Neural cell (in vitro differentiated cells): ENCODE measurements at regions not wholly inside any gene's neighbourhood (a gene's known extent, or its start where the extent isn't known, plus 50 kb on each side); places are given as distances from the start of the nearest gene placed in this dataset.

Experiments
- H2AFZ ChIP-seq: fragments of 200-600, 300-800 bp; sonication (generic), shearing (Covaris generic); 2 replicates; pipeline ENCODE4 v1.6.0; 2014; ENCODE audit warnings: low read depth, mild to moderate bottlenecking, antibody characterized with exemption, low read length, moderate library complexity
- H3F3A ChIP-seq: fragments of 200-600 bp; shearing (Covaris generic); 2 replicates; pipeline ENCODE4 v1.6.1; 2016; ENCODE audit warnings: mild to moderate bottlenecking, moderate library complexity, mixed read lengths, antibody characterized with exemption, low read length; ENCODE audit not compliant: insufficient read depth, poor library complexity, severe bottlenecking
- H3K27ac ChIP-seq: fragments of 200-600, 300-800 bp; sonication (generic), shearing (Covaris generic); 2 replicates; pipeline ENCODE4 v1.5.1; 2014; ENCODE audit warnings: mild to moderate bottlenecking, low read length, moderate library complexity
- H3K27me3 ChIP-seq: fragments of 300-800, 200-600 bp; sonication (generic), shearing (Covaris generic); 2 replicates; pipeline ENCODE4 v1.6.0; 2014; ENCODE audit warnings: mild to moderate bottlenecking, low read depth, low read length, moderate library complexity; ENCODE audit not compliant: insufficient read depth
- H3K36me3 ChIP-seq: fragments of 300-800, 200-600 bp; sonication (generic), shearing (Covaris generic); 2 replicates; pipeline ENCODE4 v1.5.1; 2014; ENCODE audit warnings: mild to moderate bottlenecking, antibody characterized with exemption, low read length, moderate library complexity; ENCODE audit not compliant: insufficient read depth
- H3K4me2 ChIP-seq: fragments of 300-800, 200-600 bp; sonication (generic), shearing (Covaris generic); 2 replicates; pipeline ENCODE4 v1.6.0; 2014; ENCODE audit warnings: mild to moderate bottlenecking, low read length
- H3K4me3 ChIP-seq: fragments of 300-800, 200-600 bp; sonication (generic), shearing (Covaris generic); 2 replicates; pipeline ENCODE4 v1.5.1; 2014; ENCODE audit warnings: mild to moderate bottlenecking, low read length, moderate library complexity
- H3K79me2 ChIP-seq: fragments of 200-600 bp; shearing (Covaris generic); replicated peaks from 2 replicates; pipeline ENCODE4 v1.6.0; 2014; ENCODE audit warnings: mild to moderate bottlenecking, low read length, moderate library complexity; ENCODE audit not compliant: insufficient read depth
- H3K9ac ChIP-seq: fragments of 300-800, 200-600 bp; sonication (generic), shearing (Covaris generic); 2 replicates; pipeline ENCODE4 v1.6.1; 2016; ENCODE audit warnings: mild to moderate bottlenecking, low read length, mixed read lengths
- H3K9me2 ChIP-seq: fragments of 200-600 bp; shearing (Covaris generic); 2 replicates; pipeline ENCODE4 v1.6.1; 2016; ENCODE audit warnings: mild to moderate bottlenecking, low read length, mixed read lengths; ENCODE audit not compliant: insufficient read depth
- H3K9me3 ChIP-seq: fragments of 200-600, 300-800 bp; sonication (generic), shearing (Covaris generic); 2 replicates; pipeline ENCODE4 v1.6.1; 2016; ENCODE audit warnings: mild to moderate bottlenecking, mixed run types, low read length, moderate library complexity, mixed read lengths
- H4K20me1 ChIP-seq: fragments of 200-600 bp; shearing (Covaris generic); 2 replicates; pipeline ENCODE4 v1.6.1; 2016; ENCODE audit warnings: mild to moderate bottlenecking, mixed run types; ENCODE audit not compliant: insufficient read depth
- CTCF ChIP-seq: fragments of 450-650 bp; IDR thresholded peaks from 2 replicates; pipeline ENCODE4 v1.5.1; 2014; ENCODE audit warnings: antibody characterized with exemption, mild to moderate bottlenecking, moderate library complexity; ENCODE audit not compliant: poor library complexity, severe bottlenecking
- EP300 ChIP-seq: fragments of 450-650 bp; conservative IDR thresholded peaks from 2 replicates; pipeline ENCODE4 v1.6.1; 2014; ENCODE audit warnings: antibody characterized with exemption, mild to moderate bottlenecking, moderate library complexity; ENCODE audit not compliant: poor library complexity, severe bottlenecking
- EZH2 ChIP-seq: fragments of 200-600, 300-800 bp; shearing (Covaris generic), sonication (generic); IDR thresholded peaks from 2 replicates; pipeline ENCODE4 v1.6.1; 2014; ENCODE audit warnings: antibody characterized with exemption, low read length, borderline replicate concordance, mild to moderate bottlenecking; ENCODE audit not compliant: insufficient read depth, poor library complexity, severe bottlenecking
- MXI1 ChIP-seq: fragments of 450-650 bp; conservative IDR thresholded peaks from 2 replicates; pipeline ENCODE4 v1.6.1; 2014; ENCODE audit warnings: antibody characterized with exemption, mild to moderate bottlenecking; ENCODE audit not compliant: poor library complexity, severe bottlenecking
- POLR2AphosphoS5 ChIP-seq: IDR thresholded peaks from 2 replicates; pipeline ENCODE4 v1.6.1; 2012
- RAD21 ChIP-seq: fragments of 450-650 bp; conservative IDR thresholded peaks from 2 replicates; pipeline ENCODE4 v1.6.1; 2014; ENCODE audit warnings: antibody characterized with exemption, mild to moderate bottlenecking, moderate library complexity
- SMC3 ChIP-seq: fragments of 450-650 bp; conservative IDR thresholded peaks from 2 replicates; pipeline ENCODE4 v1.6.1; 2014; ENCODE audit warnings: antibody characterized with exemption, mild to moderate bottlenecking, moderate library complexity; ENCODE audit not compliant: poor library complexity
- TAF1 ChIP-seq: IDR thresholded peaks from 2 replicates; pipeline ENCODE4 v1.6.1; 2012; ENCODE audit warnings: low read depth
- TF ChIP-seq, protein P1 (sequence below): IDR thresholded peaks from 2 replicates; pipeline ENCODE4 v1.6.1; 2012; ENCODE audit warnings: borderline replicate concordance

DNA sequence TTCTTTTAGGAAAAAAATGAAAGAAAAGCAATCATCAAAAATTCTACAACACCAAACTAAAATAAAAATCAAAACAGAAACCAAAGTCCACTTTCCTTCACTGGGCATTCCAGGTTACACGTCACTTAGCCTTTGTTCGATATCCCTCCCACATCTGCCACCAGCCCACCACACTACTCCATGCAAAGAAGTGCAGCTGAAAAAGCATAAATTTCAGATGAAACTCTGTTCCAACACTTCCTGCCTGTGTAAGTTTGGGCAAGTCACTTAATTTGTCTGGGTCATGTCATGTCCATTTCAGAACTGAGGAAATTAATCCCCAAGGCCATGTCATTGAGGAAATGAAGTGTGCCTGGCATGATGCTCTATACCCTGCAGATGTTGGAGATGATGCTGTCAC is 354.3 kb upstream of the USP24 start:
- H3K9ac ChIP-seq, result no peak overlapping the region
- H3K36me3 ChIP-seq, result no peaks in the 10 kb centered on the region
- no peak overlapping the region for H3K27ac ChIP-seq
- no peaks in the 10 kb centered on the region for H4K20me1 ChIP-seq
- H3K9me2 ChIP-seq, result no peaks in the 10 kb centered on the region
- H3F3A ChIP-seq, result no peaks in the 10 kb centered on the region
- H3K4me2 ChIP-seq, result no peak overlapping the region
- no peak overlapping the region for H2AFZ ChIP-seq
- no peak overlapping the region for H3K4me3 ChIP-seq
- no peak for TF ChIP-seq RAD21
- TF ChIP-seq, protein P1, sequence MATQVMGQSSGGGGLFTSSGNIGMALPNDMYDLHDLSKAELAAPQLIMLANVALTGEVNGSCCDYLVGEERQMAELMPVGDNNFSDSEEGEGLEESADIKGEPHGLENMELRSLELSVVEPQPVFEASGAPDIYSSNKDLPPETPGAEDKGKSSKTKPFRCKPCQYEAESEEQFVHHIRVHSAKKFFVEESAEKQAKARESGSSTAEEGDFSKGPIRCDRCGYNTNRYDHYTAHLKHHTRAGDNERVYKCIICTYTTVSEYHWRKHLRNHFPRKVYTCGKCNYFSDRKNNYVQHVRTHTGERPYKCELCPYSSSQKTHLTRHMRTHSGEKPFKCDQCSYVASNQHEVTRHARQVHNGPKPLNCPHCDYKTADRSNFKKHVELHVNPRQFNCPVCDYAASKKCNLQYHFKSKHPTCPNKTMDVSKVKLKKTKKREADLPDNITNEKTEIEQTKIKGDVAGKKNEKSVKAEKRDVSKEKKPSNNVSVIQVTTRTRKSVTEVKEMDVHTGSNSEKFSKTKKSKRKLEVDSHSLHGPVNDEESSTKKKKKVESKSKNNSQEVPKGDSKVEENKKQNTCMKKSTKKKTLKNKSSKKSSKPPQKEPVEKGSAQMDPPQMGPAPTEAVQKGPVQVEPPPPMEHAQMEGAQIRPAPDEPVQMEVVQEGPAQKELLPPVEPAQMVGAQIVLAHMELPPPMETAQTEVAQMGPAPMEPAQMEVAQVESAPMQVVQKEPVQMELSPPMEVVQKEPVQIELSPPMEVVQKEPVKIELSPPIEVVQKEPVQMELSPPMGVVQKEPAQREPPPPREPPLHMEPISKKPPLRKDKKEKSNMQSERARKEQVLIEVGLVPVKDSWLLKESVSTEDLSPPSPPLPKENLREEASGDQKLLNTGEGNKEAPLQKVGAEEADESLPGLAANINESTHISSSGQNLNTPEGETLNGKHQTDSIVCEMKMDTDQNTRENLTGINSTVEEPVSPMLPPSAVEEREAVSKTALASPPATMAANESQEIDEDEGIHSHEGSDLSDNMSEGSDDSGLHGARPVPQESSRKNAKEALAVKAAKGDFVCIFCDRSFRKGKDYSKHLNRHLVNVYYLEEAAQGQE, result no peak
- TF ChIP-seq MXI1, result no peak
- TF ChIP-seq CTCF, result no peak
- no peak for TF ChIP-seq TAF1
- no peak for TF ChIP-seq EP300
- no peak for TF ChIP-seq SMC3
- no peak for TF ChIP-seq EZH2
- no peaks in the 10 kb centered on the region for H3K79me2 ChIP-seq
- no peaks in the 10 kb centered on the region for H3K9me3 ChIP-seq
- no peaks in the 10 kb centered on the region for H3K27me3 ChIP-seq

- Histone ChIP-seq H3F3A (no peaks in the 10 kb centered on the region), H3K36me3 (no peaks in the 10 kb centered on the region), H3K27me3 (no peaks in the 10 kb centered on the region), H3K4me3 (no peak overlapping the region), H3K9me2 (no peaks in the 10 kb centered on the region), H3K27ac (no peak overlapping the region), H3K79me2 (no peaks in the 10 kb centered on the region), H4K20me1 (no peaks in the 10 kb centered on the region), H3K9me3 (no peaks in the 10 kb centered on the region), H2AFZ (no peak overlapping the region), H3K9ac (no peak overlapping the region), H3K4me2 (no peak overlapping the region)
- TF ChIP-seq SMC3 (no peak), MXI1 (no peak), POLR2AphosphoS5 (no peak), CTCF (no peak), TAF1 (no peak), RAD21 (no peak), EP300 (no peak)
- TF ChIP-seq, protein P1, result no peak
Observed at GRCh38 chr1:55568732-55569131, 353.6 kb upstream of the USP24 start.
